ENCODE measurements at regions not wholly inside any gene's neighbourhood (a gene's known extent, or its start where the extent isn't known, plus 50 kb on each side); places are given as distances from the start of the nearest gene placed in this dataset.
"Not testable (repeated sequence)": the region's sequence is repeated elsewhere in the genome, so short reads cannot be mapped to it uniquely, and the experiment has no call there.

- not testable (repeated sequence) for TF ChIP-seq EZH2phosphoT487, CTCF (IDR thresholded peaks at IDR 0.05; ENCODE audit: low read length)
These were observed 136.9 kb upstream of the OSBPL11 start for GRCh38 chr3:125732151-125732550.
